Thyroid gland (tissue), 4 donors: ENCODE measurements at regions not wholly inside any gene's neighbourhood (a gene's known extent, or its start where the extent isn't known, plus 50 kb on each side); places are given as distances from the start of the nearest gene placed in this dataset.

Experiments used
- DNase-seq, 2 donors: peaks; one replicate each; pipeline ENCODE4 v3.0.0-alpha.2; 2019
- H3K27ac ChIP-seq, 3 donors: fragments of 200-600 bp; sonication (generic); 1 replicate in 2 of 3; 2 replicates in 1 of 3; pipeline ENCODE4 v1.5.1; 2016 to 2019; ENCODE audit warnings: mild to moderate bottlenecking in 1 of 3, moderate library complexity in 1 of 3
- H3K27me3 ChIP-seq: fragments of 200-600 bp; sonication (generic); one replicate; pipeline ENCODE4 v1.5.1; 2019
- H3K36me3 ChIP-seq, 2 donors: fragments of 200-600 bp; sonication (generic); one replicate each; pipeline ENCODE4 v1.5.1; 2016 to 2019
- H3K4me1 ChIP-seq, 2 donors: fragments of 200-600 bp; sonication (generic); one replicate each; pipeline ENCODE4 v1.5.1; 2017 to 2019
- H3K4me3 ChIP-seq, 3 donors: fragments of 200-600 bp; sonication (generic); replicated peaks in 1 of 3; 1 replicate in 2 of 3; 2 replicates in 1 of 3; pipeline ENCODE4 v1.5.1; 2016; ENCODE audit warnings: mild to moderate bottlenecking in 1 of 3
- H3K9me3 ChIP-seq: fragments of 200-600 bp; sonication (generic); one replicate; pipeline ENCODE4 v1.5.1; 2017
- POLR2A ChIP-seq, 2 donors: fragments of 450-650 bp; IDR thresholded peaks; one replicate each; pipeline ENCODE4 v1.6.1; 2017; ENCODE audit warnings: antibody characterized with exemption in 2 of 2, mild to moderate bottlenecking in 2 of 2, moderate library complexity in 1 of 2
- WGBS, 2 donors: methylation state at CpG; one replicate each; pipeline ENCODE4 v1.1.5; 2017; 5-methylcytosine and 5-hydroxymethylcytosine counted together
- intact Hi-C: fragments of 100-400 bp; cut with DNase I; formaldehyde crosslinking; loops from one replicate; pipeline ENCODE4 v1.15.1; 2023
- TF ChIP-seq, protein P1 (sequence below), 6 experiments: fragments of 200-600 bp in 3 of 6; fragments of 450-650 bp in 3 of 6; sonication (generic) in 3 of 6; IDR thresholded peaks; one replicate each; pipeline ENCODE4 v1.5.1; 2016 to 2019; ENCODE audit warnings: antibody characterized with exemption in 6 of 6, mild to moderate bottlenecking in 2 of 6, inconsistent platforms in 1 of 6, moderate library complexity in 1 of 6

GRCh38 chr6:63486196-63486595 is 86.1 kb upstream of the LOC128125822 start:
- Histone ChIP-seq H3K27me3 (no peaks in the 10 kb centered on the region), H3K4me3 (no peak overlapping the region), H3K27ac (no peak overlapping the region), H3K9me3 (no peaks in the 10 kb centered on the region), H3K36me3 (no peaks in the 10 kb centered on the region), H3K4me1 (peaks cover 7 to 8% of the 10 kb centered on the region in 2 donors)
- no peak for DNase-seq
- TF ChIP-seq, protein P1, sequence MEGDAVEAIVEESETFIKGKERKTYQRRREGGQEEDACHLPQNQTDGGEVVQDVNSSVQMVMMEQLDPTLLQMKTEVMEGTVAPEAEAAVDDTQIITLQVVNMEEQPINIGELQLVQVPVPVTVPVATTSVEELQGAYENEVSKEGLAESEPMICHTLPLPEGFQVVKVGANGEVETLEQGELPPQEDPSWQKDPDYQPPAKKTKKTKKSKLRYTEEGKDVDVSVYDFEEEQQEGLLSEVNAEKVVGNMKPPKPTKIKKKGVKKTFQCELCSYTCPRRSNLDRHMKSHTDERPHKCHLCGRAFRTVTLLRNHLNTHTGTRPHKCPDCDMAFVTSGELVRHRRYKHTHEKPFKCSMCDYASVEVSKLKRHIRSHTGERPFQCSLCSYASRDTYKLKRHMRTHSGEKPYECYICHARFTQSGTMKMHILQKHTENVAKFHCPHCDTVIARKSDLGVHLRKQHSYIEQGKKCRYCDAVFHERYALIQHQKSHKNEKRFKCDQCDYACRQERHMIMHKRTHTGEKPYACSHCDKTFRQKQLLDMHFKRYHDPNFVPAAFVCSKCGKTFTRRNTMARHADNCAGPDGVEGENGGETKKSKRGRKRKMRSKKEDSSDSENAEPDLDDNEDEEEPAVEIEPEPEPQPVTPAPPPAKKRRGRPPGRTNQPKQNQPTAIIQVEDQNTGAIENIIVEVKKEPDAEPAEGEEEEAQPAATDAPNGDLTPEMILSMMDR (IDR thresholded peaks at IDR 0.05): no peak
- no peak for TF ChIP-seq POLR2A (IDR thresholded peaks at IDR 0.05)
- WGBS, 2 donors: 75 to 83% methylated on average over 2 of the region's 2 CpGs
- intact Hi-C loops: no loop called here

GRCh38 chr6:63487103-63487813 is 85.0 kb upstream of the LOC128125822 start:
- Histone ChIP-seq H3K27me3 (no peaks in the 10 kb centered on the region), H3K27ac (no peak overlapping the region), H3K4me1 (peaks cover 8 to 10% of the 10 kb centered on the region in 2 donors), H3K36me3 (no peaks in the 10 kb centered on the region), H3K4me3 (no peak overlapping the region), H3K9me3 (no peaks in the 10 kb centered on the region)
- intact Hi-C loops: no loop called here
- DNase-seq: no peak
- TF ChIP-seq, protein P1 (IDR thresholded peaks at IDR 0.05): no peak
- TF ChIP-seq POLR2A (IDR thresholded peaks at IDR 0.05): no peak
- 73 to 89% methylated on average over 9 of the region's 9 CpGs for WGBS, 2 donors

DNA sequence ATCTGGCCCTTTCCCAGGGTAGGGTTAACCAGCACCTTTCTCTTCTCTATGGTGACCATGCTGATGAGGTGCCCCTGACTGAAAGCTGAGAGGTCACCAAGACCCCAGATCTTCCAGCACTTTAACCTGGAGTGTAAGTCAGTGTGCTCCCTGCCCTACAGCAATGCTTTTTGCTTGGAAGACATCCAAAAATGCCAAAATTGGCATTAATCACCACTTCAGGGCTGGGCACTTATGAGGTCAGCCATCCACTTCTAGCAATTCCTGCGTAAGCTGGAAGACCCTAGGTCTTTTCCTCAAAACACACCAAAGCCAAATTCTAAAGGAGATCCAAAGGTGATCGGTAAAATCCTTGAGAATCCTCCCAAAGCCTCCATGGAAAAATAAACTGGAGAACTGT is 81.2 kb upstream of the LOC128125822 start:
- H3K36me3 ChIP-seq: no peaks in the 10 kb centered on the region
- intact Hi-C loops: no loop called here

GRCh38 chr6:63492476-63492875 is 79.8 kb upstream of the LOC128125822 start:
- WGBS, 2 donors: 38 to 71% methylated on average over 2 of the region's 2 CpGs
- DNase-seq: no peak
- Histone ChIP-seq H3K9me3 (no peaks in the 10 kb centered on the region), H3K27me3 (no peaks in the 10 kb centered on the region), H3K36me3 (no peaks in the 10 kb centered on the region), H3K4me1 (peaks cover 8 to 10% of the 10 kb centered on the region in 2 donors), H3K27ac (no peak overlapping the region), H3K4me3 (no peak overlapping the region)
- intact Hi-C loops: no loop called here
- no peak for TF ChIP-seq POLR2A (IDR thresholded peaks at IDR 0.05)
- TF ChIP-seq, protein P1 (IDR thresholded peaks at IDR 0.05): no peak

More for the DNA sequence above, 81.2 kb upstream of the LOC128125822 start:
- H3K27ac ChIP-seq: no peak overlapping the region
- no peaks in the 10 kb centered on the region for H3K27me3 ChIP-seq
- H3K4me1 ChIP-seq: peaks cover 8 to 10% of the 10 kb centered on the region in 2 donors
- no peak for DNase-seq
- H3K4me3 ChIP-seq: no peak overlapping the region
- WGBS, 2 donors: 44 to 45% methylated on average over 2 of the region's 2 CpGs
- TF ChIP-seq, protein P1 (IDR thresholded peaks at IDR 0.05): no peak
- TF ChIP-seq POLR2A (IDR thresholded peaks at IDR 0.05): no peak
- H3K9me3 ChIP-seq: no peaks in the 10 kb centered on the region

DNA sequence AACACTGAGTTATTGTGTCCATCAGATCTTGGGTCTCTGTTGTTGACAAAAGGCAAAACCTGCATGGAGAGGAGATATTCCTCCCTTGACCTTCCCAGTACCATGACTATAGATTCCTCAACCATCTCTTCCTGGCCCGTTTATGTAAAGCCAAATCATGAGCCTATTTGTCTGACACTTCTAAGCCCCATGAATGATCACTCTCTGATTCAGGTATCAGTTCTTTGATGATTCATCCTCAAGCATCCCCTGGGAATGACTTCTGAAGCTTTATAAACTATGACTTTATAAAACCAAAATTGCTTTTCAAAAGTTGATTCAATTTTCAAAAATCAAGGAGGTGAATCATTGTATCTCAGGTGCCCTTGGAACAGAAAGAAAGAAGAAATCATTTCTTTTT is 78.7 kb upstream of the LOC128125822 start:
- intact Hi-C loops: no loop called here
- 71 to 89% methylated on average over 1 of the region's 1 CpG for WGBS, 2 donors
- Histone ChIP-seq H3K27ac (no peak overlapping the region), H3K9me3 (no peaks in the 10 kb centered on the region), H3K4me3 (no peak overlapping the region), H3K36me3 (no peaks in the 10 kb centered on the region), H3K4me1 (peaks cover 8 to 10% of the 10 kb centered on the region in 2 donors), H3K27me3 (no peaks in the 10 kb centered on the region)
- DNase-seq: no peak
- TF ChIP-seq, protein P1 (IDR thresholded peaks at IDR 0.05): no peak
- TF ChIP-seq POLR2A (IDR thresholded peaks at IDR 0.05): no peak
